ENCODE measurements at regions not wholly inside any gene's neighbourhood (a gene's known extent, or its start where the extent isn't known, plus 50 kb on each side); places are given as distances from the start of the nearest gene placed in this dataset.

DNA sequence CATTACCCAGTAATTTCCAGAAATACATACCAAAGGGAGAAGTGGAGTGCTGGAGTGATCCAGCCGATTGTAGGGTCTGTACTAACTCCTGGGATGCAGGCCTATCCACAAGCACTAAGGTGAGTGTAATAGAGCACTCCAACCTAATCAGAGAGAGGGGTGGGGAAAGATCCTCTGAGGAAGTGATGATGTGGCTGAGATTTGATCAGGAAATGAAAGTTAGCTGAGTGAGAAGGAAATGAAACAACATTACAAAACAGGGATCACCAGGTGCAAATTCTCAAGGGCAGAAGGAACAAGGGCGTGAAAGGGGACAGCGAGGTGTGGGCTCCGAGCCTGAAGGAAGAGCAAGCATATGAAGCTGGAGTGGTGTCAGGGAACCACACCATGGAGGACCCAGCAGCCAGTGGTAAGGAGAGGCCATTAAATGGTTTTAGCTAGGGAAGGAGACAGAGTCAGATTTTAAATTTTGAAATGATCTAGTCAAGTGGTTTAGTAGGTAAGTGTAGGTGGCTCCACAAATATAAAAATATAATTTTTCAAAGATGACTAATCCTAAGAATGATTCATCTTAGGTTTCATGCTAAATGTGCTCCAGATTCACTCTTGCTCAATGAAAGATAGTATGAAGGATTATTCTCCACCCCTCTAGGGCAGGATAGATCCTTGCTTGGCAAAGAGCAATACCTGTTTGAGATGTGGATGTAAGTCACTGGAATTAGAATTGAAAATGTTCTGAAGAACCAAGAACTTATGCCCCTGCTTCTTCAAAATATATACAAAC lies 348.7 kb downstream of the TBL1XR1 start:
- H3K4me3 ChIP-seq (ENCODE audit: low read depth in 1 of 2, low read length in 2 of 2), result no peak overlapping the region
- no peak for ATAC-seq (ENCODE audit: insufficient read depth, low read depth)
- H3K4me2 ChIP-seq (ENCODE audit: insufficient read depth, low read length), result no peak overlapping the region
- no peak overlapping the region for H3K9ac ChIP-seq (ENCODE audit: low read depth, low read length)
- no peaks in the 10 kb centered on the region for H3K27me3 ChIP-seq (ENCODE audit: insufficient read depth, low read length, poor library complexity)
- TF ChIP-seq, protein P1, sequence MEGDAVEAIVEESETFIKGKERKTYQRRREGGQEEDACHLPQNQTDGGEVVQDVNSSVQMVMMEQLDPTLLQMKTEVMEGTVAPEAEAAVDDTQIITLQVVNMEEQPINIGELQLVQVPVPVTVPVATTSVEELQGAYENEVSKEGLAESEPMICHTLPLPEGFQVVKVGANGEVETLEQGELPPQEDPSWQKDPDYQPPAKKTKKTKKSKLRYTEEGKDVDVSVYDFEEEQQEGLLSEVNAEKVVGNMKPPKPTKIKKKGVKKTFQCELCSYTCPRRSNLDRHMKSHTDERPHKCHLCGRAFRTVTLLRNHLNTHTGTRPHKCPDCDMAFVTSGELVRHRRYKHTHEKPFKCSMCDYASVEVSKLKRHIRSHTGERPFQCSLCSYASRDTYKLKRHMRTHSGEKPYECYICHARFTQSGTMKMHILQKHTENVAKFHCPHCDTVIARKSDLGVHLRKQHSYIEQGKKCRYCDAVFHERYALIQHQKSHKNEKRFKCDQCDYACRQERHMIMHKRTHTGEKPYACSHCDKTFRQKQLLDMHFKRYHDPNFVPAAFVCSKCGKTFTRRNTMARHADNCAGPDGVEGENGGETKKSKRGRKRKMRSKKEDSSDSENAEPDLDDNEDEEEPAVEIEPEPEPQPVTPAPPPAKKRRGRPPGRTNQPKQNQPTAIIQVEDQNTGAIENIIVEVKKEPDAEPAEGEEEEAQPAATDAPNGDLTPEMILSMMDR (IDR thresholded peaks at IDR 0.05; ENCODE audit: borderline replicate concordance, extremely low read depth, low read length, poor library complexity, severe bottlenecking), result no peak
- no peak for TF ChIP-seq EZH2 (IDR thresholded peaks at IDR 0.05; ENCODE audit: borderline replicate concordance, low read depth, low read length, severe bottlenecking)
- H3K36me3 ChIP-seq (ENCODE audit: insufficient read depth, low read length), result no peaks in the 10 kb centered on the region
- no peaks in the 10 kb centered on the region for H4K20me1 ChIP-seq (ENCODE audit: insufficient read depth, low read length)
- no peaks in the 10 kb centered on the region for H3K79me2 ChIP-seq (ENCODE audit: insufficient read depth, low read length)
- DNase-seq, result no peak
- no peak overlapping the region for H2AFZ ChIP-seq (ENCODE audit: low read depth, low read length)
- H3K9me3 ChIP-seq (ENCODE audit: insufficient read depth, low read length, severe bottlenecking), result no peaks in the 10 kb centered on the region
- no peak overlapping the region for H3K27ac ChIP-seq (ENCODE audit: low read length)
- H3K4me1 ChIP-seq (ENCODE audit: insufficient read depth, low read length), result no peaks in the 10 kb centered on the region

DNA sequence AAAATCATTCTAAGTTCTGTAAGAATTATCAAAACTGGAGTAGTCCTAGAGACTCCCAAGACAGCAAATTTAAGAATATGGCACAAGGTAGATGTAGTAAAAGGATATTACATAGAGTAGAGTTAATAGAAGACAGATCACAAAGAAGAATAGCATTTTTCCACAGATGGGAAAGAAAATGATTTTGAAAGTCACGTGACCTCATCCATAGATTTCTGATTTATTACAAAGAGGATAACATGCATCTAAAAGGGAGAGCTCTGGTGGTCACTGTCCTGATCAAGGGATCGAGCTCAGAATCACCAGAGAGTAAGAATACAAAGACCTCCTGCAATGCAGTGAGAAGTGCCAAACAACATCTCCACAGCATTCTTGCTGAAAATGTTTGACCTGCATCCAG lies 354.4 kb downstream of the TBL1XR1 start:
- no peak for ATAC-seq (ENCODE audit: insufficient read depth, low read depth)
- no peaks in the 10 kb centered on the region for H3K27me3 ChIP-seq (ENCODE audit: insufficient read depth, low read length, poor library complexity)
- TF ChIP-seq, protein P1 (IDR thresholded peaks at IDR 0.05; ENCODE audit: borderline replicate concordance, extremely low read depth, low read length, poor library complexity, severe bottlenecking), result no peak
- TF ChIP-seq EZH2 (IDR thresholded peaks at IDR 0.05; ENCODE audit: borderline replicate concordance, low read depth, low read length, severe bottlenecking), result no peak
- no peak for DNase-seq
- H3K4me1 ChIP-seq (ENCODE audit: insufficient read depth, low read length), result no peaks in the 10 kb centered on the region
- H3K9me3 ChIP-seq (ENCODE audit: insufficient read depth, low read length, severe bottlenecking), result no peaks in the 10 kb centered on the region
- no peak overlapping the region for H3K27ac ChIP-seq (ENCODE audit: low read length)
- H2AFZ ChIP-seq (ENCODE audit: low read depth, low read length), result no peak overlapping the region
- H3K4me2 ChIP-seq (ENCODE audit: insufficient read depth, low read length), result no peak overlapping the region
- H3K9ac ChIP-seq (ENCODE audit: low read depth, low read length), result no peak overlapping the region
- no peaks in the 10 kb centered on the region for H3K79me2 ChIP-seq (ENCODE audit: insufficient read depth, low read length)
- H3K4me3 ChIP-seq (ENCODE audit: low read depth in 1 of 2, low read length in 2 of 2), result no peak overlapping the region
- H3K36me3 ChIP-seq (ENCODE audit: insufficient read depth, low read length), result no peaks in the 10 kb centered on the region
- no peaks in the 10 kb centered on the region for H4K20me1 ChIP-seq (ENCODE audit: insufficient read depth, low read length)

DNA sequence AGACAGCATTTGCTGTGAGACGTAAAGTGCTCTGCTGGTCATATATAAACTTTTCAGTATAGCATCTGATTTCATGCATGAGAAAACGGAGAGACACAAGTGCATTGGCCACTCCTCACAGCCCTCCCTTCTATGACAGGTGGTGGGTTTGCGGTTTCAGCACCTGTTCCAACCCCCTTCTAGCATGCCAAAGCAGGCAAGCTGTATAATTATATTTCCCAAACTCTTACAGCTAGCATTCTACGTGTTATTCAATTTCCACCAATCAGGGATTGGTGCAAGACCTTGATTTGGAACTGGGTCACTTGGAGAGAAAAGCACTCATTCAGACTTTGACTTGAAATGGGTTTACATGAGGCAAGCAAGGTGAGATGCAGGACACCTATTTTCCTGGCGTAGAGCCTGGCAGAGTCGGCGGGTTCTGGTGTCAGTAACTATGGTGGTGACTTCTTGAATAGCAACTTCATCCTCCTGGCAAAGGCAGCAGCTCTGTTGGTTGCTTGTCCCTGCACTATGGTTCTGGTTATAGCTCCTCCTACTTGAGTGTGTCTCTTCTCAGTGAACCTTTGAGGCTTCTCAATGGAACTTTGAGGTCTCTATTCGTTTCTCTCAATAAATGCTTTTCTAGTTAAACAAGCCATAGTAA lies 356.5 kb downstream of the TBL1XR1 start:
- H2AFZ ChIP-seq (ENCODE audit: low read depth, low read length), result no peak overlapping the region
- H4K20me1 ChIP-seq (ENCODE audit: insufficient read depth, low read length), result no peaks in the 10 kb centered on the region
- no peaks in the 10 kb centered on the region for H3K79me2 ChIP-seq (ENCODE audit: insufficient read depth, low read length)
- no peaks in the 10 kb centered on the region for H3K9me3 ChIP-seq (ENCODE audit: insufficient read depth, low read length, severe bottlenecking)
- H3K4me1 ChIP-seq (ENCODE audit: insufficient read depth, low read length), result no peaks in the 10 kb centered on the region
- no peaks in the 10 kb centered on the region for H3K36me3 ChIP-seq (ENCODE audit: insufficient read depth, low read length)
- H3K27ac ChIP-seq (ENCODE audit: low read length), result no peak overlapping the region
- DNase-seq, result no peak
- no peak for ATAC-seq (ENCODE audit: insufficient read depth, low read depth)
- TF ChIP-seq, protein P1 (IDR thresholded peaks at IDR 0.05; ENCODE audit: borderline replicate concordance, extremely low read depth, low read length, poor library complexity, severe bottlenecking), result no peak
- no peak for TF ChIP-seq EZH2 (IDR thresholded peaks at IDR 0.05; ENCODE audit: borderline replicate concordance, low read depth, low read length, severe bottlenecking)
- no peaks in the 10 kb centered on the region for H3K27me3 ChIP-seq (ENCODE audit: insufficient read depth, low read length, poor library complexity)
- H3K4me3 ChIP-seq (ENCODE audit: low read depth in 1 of 2, low read length in 2 of 2), result no peak overlapping the region
- no peak overlapping the region for H3K4me2 ChIP-seq (ENCODE audit: insufficient read depth, low read length)
- H3K9ac ChIP-seq (ENCODE audit: low read depth, low read length), result no peak overlapping the region
